ENCODE measurements at regions not wholly inside any gene's neighbourhood (a gene's known extent, or its start where the extent isn't known, plus 50 kb on each side); places are given as distances from the start of the nearest gene placed in this dataset.

GRCh38 chr4:167435786-167436185 lies 201.5 kb upstream of the SPOCK3 start:
- DNase-seq (ENCODE audit: low read depth) (no peak), FAIRE-seq (no peak)
- Histone ChIP-seq H3K27me3 (ENCODE audit: control insufficient read depth, insufficient read depth, low read length) (no peaks in the 10 kb centered on the region), H3K4me3 (ENCODE audit: low read depth, low read length) (no peak overlapping the region), H3K36me3 (ENCODE audit: control insufficient read depth, insufficient read depth, low read length) (no peaks in the 10 kb centered on the region)
- no peak for TF ChIP-seq CTCF (IDR thresholded peaks at IDR 0.05; ENCODE audit: insufficient read depth, low read length, severe bottlenecking)

- FAIRE-seq, result no peak
- no peak for TF ChIP-seq CTCF (IDR thresholded peaks at IDR 0.05; ENCODE audit: insufficient read depth, low read length, severe bottlenecking)
Observed at GRCh38 chr4:167443841-167444240, 209.5 kb upstream of the SPOCK3 start.

GRCh38 chr4:167452922-167453430 lies 218.7 kb upstream of the SPOCK3 start:
- Histone ChIP-seq H3K4me3 (ENCODE audit: low read depth, low read length) (no peak overlapping the region), H3K27me3 (ENCODE audit: control insufficient read depth, insufficient read depth, low read length) (no peaks in the 10 kb centered on the region), H3K36me3 (ENCODE audit: control insufficient read depth, insufficient read depth, low read length) (no peaks in the 10 kb centered on the region)
- TF ChIP-seq CTCF (IDR thresholded peaks at IDR 0.05; ENCODE audit: insufficient read depth, low read length, severe bottlenecking), result no peak
- FAIRE-seq (no peak), DNase-seq (ENCODE audit: low read depth) (no peak)

More at GRCh38 chr4:167443841-167444240, 209.5 kb upstream of the SPOCK3 start:
- DNase-seq (ENCODE audit: low read depth), result no peak
- H3K27me3 ChIP-seq (ENCODE audit: control insufficient read depth, insufficient read depth, low read length), result no peaks in the 10 kb centered on the region
- H3K36me3 ChIP-seq (ENCODE audit: control insufficient read depth, insufficient read depth, low read length), result no peaks in the 10 kb centered on the region
- no peak overlapping the region for H3K4me3 ChIP-seq (ENCODE audit: low read depth, low read length)

- no peak for TF ChIP-seq CTCF (IDR thresholded peaks at IDR 0.05; ENCODE audit: insufficient read depth, low read length, severe bottlenecking)
- no peak for FAIRE-seq
- Histone ChIP-seq H3K27me3 (ENCODE audit: control insufficient read depth, insufficient read depth, low read length) (no peaks in the 10 kb centered on the region), H3K4me3 (ENCODE audit: low read depth, low read length) (no peak overlapping the region), H3K36me3 (ENCODE audit: control insufficient read depth, insufficient read depth, low read length) (no peaks in the 10 kb centered on the region)
- no peak for DNase-seq (ENCODE audit: low read depth)
Observed at GRCh38 chr4:167456619-167457018, 222.3 kb upstream of the SPOCK3 start.

- TF ChIP-seq CTCF (IDR thresholded peaks at IDR 0.05; ENCODE audit: insufficient read depth, low read length, severe bottlenecking), result no peak
- H3K36me3 ChIP-seq (ENCODE audit: control insufficient read depth, insufficient read depth, low read length), result no peaks in the 10 kb centered on the region
- H3K4me3 ChIP-seq (ENCODE audit: low read depth, low read length), result no peak overlapping the region
- H3K27me3 ChIP-seq (ENCODE audit: control insufficient read depth, insufficient read depth, low read length), result no peaks in the 10 kb centered on the region
- DNase-seq (ENCODE audit: low read depth), result peak; percentile 5
- no peak for FAIRE-seq
Observed at GRCh38 chr4:167469436-167469835, 235.1 kb upstream of the SPOCK3 start.

GRCh38 chr4:167475951-167476350 lies 241.7 kb upstream of the SPOCK3 start:
- FAIRE-seq, result no peak
- Histone ChIP-seq H3K36me3 (ENCODE audit: control insufficient read depth, insufficient read depth, low read length) (no peaks in the 10 kb centered on the region), H3K4me3 (ENCODE audit: low read depth, low read length) (no peak overlapping the region), H3K27me3 (ENCODE audit: control insufficient read depth, insufficient read depth, low read length) (no peaks in the 10 kb centered on the region)
- TF ChIP-seq CTCF (IDR thresholded peaks at IDR 0.05; ENCODE audit: insufficient read depth, low read length, severe bottlenecking), result no peak
- DNase-seq (ENCODE audit: low read depth), result peak; percentile 27
